ENCODE measurements at regions not wholly inside any gene's neighbourhood (a gene's known extent, or its start where the extent isn't known, plus 50 kb on each side); places are given as distances from the start of the nearest gene placed in this dataset.
"Not testable (repeated sequence)": the region's sequence is repeated elsewhere in the genome, so short reads cannot be mapped to it uniquely, and the experiment has no call there.

DNA sequence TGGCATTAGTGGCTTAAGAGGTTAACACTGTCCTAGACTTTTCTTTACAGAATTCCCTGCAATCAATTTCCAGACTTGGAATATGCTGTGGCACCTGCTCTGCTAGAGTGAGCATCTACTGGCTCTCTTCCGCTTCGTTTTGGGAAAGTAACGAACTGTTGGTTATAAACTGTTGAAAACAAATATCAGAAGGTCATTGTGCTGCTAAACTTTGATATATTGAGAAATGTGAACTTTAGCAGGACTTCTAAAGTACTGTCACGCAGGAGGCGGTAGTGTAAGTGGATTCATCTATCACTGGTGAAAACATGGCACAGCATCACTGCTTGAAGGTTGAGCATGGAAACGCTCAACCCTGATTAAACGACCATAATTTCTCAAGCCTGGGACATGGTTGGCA, 348.9 kb downstream of the FLRT2 start:
- no peak for DNase-seq (ENCODE audit: low read depth)

DNA sequence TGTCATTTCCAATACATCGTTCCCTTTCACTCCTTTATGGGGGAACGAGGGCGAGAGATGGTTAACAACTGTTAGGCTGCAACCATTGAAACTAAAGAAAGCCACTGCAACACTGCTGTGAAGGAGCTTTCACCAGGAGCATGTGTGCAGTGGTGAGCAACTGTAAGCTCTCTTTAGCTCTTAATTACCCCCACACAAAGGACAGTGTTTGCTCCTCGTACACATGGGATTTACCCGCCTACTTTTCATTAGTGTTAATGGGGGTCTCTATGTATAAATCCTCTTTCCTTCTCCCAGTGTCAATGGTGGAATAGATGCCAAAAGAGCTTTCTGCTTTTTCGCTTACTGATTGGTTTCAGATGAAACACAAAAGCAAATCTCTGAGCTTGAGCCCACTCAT, 343.1 kb downstream of the FLRT2 start:
- DNase-seq (ENCODE audit: low read depth): no peak

DNA sequence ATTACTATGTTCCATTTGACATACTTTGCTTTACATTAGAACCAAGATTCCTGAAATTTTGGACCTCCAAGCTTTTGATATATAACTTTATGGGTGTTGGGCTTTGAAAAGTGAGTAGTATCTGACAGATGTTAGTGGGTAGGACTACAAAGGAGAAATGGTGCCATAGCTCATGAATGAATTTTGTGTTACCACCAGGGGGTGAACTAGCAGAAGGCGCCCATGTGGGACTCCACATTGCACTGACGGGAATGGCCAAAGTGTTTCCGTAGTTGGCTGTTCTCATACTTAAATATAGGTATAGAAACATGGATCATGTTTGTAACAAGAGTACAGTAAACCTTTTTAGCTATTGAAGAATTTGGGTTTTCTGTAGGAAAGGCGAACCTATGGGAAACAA, 337.5 kb downstream of the FLRT2 start:
- DNase-seq (ENCODE audit: low read depth): no peak

DNA sequence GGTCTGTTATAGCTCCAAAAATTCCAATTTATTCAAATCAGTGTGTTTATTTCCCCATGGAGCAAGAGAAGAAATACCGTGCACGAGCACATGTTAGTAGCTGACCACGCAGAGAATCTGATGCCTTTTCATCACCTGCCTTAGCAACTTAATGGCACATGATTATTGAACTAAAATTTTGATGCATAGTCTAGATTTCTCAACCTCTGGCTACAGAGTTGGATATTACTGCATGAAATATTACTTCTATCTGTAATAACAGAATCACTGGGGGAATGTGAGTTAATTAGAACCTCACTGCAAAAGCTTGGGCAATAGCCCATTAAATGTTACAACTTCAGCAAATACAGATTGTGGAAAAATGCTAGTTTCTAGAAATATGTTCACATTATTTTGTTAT, 335.8 kb downstream of the FLRT2 start:
- no peak for DNase-seq (ENCODE audit: low read depth)

DNA sequence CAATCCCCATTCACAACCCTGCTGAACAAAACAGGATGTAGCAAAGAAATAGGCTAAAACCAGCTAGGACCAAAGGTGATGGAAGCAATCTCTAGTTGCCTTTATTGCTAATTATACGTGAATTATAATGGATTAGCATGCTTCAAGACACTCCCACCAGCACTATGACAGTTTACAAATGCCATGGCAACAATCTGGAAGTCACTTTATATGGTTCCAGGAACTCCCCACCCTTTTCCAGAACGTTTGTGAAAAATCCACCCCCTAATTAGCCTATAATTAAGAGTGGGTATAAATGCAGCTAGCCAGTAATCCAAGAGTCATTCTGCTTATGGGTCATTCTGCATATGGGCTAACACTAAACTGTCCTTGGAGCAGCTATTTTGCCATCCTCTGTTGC, 328.7 kb downstream of the FLRT2 start:
- DNase-seq (ENCODE audit: low read depth): no peak

DNA sequence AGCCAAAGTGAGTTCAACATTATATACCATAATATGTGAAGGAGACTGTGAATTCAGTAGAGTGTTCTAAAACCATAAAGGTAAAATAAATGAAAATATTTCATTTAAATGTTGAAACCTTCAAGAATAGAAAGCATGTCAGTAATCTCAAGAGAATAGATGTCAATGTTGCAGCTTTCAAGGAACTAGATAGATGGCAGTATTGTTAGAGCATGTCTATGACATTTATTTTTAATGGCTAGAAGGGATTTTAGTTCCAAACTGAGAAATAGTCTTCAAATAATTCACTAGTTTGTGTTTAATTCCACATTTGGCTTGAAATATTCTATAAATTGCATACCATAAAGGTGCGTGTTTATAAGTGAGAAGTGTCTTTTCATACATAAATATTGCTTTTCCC, 326.5 kb downstream of the FLRT2 start:
- no peak for DNase-seq (ENCODE audit: low read depth)

DNA sequence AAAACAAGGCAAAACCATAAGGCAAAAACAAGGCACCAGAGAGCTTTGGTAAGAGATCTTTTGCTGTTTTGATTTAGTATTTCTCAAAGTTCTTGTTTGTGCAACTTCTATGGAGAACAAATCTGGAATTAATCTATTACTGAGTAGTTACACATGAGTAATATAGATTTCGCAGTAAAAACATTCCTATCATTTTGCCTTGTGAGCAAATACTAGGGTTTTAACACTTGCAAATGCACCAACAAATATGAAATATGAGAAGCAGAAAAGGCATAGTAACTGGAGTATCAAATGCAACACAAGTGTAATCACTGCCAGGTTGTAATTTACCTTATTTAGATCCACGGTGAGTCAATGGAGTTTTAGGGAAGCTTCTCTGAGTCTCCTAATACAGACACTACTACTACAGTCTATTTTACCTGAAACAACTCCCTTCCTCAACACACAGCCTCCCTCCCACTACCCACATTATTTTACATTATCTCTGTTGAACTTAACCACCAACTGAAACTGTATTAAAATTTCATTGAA, 324.1 kb downstream of the FLRT2 start:
- no peak for DNase-seq (ENCODE audit: low read depth)

DNA sequence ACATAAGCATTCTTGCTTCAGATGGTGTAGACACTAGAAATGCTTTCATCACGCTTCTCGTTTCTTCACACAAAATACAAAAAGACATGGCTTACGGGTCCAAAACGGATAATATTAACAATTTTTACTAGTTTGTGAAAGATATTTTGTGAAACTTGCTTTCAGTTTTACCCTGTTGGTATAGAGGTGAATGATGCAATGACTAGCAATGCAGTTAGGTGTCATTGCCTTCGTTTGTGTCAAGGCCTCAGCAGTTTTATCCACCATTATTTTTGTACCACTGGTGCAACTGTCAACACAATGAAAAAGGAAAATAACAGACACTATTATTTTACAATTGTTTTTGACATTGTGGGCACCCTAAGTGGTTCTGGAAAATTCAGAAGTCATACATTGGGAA, 323.0 kb downstream of the FLRT2 start:
- no peak for DNase-seq (ENCODE audit: low read depth)

DNA sequence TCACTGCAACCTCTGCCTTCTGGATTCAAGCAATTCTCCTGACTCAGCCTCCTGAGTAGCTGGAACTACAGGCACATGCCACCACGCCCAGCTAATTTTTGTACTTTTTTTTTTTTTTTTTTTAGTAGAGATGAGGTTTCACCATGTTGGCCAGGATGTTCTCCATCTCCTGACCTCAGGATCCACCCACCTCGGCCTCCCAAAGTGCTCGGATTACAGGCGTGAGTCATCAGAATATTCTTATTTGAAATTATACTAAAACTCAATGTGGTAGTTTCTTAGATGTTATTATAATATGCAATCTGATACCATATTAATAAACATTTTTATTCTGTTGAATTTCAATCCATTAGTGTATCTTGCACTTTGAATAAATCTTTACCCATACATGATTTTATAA, 322.2 kb downstream of the FLRT2 start:
- not testable (repeated sequence) for DNase-seq (ENCODE audit: low read depth)

DNA sequence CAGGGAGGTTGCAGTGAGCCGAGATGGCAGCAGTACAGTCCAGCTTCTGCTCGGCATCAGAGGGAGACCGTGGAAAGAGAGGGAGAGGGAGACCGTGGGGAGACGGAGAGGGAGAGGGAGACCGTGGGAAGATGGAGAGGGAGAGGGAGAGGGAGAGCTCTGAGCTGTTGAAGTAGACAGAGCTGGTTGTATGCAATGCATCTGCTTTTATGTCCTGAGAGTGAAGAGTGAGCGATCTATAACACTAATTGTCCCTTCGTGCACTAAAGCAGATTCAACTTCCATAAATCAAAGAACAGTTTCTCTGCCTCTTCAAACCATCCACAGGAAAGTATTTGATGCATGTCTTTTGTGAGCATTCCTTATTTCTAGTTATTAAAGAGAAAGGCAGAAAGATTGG, 300.6 kb downstream of the FLRT2 start:
- not testable (repeated sequence) for DNase-seq (ENCODE audit: low read depth)

DNA sequence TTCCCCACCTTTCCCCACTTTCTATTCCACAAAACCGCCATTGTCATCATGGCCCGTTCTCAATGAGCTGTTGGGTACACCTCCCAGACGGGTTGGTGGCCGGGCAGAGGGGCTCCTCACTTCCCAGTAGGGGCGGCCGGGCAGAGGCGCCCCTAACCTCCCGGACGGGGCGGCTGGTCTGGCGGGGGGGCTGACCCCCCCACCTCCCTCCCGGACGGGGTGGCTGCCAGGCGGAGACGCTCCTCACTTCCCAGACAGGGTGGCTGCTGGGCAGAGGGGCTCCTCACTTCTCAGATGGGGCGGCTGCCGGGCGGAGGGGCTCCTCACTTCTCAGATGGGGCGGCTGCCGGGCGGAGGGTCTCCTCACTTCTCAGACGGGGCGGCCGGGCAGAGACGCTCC, 299.7 kb downstream of the FLRT2 start:
- DNase-seq (ENCODE audit: low read depth): not testable (repeated sequence)

DNA sequence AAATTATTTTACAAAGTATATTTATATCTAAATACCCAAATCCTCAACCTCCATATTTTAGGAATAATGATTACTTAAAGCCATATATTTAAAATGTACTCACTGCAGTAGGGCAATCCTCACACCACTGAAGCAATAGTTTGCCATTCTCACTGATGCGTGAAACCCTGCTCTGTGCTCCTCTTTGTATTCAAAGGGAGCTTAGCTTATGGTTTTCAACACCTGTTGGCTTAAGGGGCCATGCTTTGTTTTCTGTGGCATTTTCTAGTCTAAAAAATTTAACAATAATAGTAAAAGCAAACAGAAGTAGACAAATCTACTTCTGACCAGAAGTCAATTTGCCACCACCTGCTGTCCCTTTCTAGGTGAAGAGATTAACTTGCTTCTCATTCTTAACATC, 294.6 kb downstream of the FLRT2 start:
- no peak for DNase-seq (ENCODE audit: low read depth)

DNA sequence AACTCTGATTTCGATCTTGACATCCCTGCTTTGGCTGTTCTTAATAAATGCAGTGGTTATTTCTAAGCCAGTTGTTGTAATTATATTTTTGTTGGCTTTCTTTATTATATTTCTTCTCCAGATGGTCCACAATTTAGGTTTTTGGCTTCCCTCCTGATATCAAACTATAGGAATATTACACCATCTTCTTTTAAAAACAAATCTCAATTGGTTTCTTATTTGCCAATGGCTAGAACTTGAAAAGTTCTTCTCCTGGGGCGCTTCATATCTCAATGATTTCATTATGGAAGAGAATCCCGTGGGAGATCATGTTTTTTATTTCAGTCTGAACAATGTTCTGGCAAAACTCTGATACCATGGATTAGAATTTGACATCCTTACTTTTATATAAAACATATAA, 292.3 kb downstream of the FLRT2 start:
- DNase-seq (ENCODE audit: low read depth): no peak

DNA sequence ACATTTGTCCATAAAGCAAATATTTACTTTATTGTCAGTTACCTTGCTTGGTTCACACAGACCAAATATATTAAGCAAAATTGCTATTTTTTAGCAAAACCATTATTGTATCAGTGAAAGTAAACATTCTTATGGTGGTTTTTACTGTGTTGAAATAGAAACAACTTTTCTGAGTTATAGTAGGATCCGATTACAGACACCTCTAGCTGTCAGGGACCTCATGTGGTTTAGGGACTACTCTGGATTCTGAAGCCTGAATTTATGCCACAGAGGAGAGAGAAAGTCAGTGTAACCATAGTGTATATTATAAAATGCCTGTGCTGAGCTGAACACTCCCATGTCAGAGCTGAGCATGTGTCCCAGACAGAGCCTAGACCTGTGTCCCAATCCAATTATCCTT, 287.5 kb downstream of the FLRT2 start:
- no peak for DNase-seq (ENCODE audit: low read depth)

DNA sequence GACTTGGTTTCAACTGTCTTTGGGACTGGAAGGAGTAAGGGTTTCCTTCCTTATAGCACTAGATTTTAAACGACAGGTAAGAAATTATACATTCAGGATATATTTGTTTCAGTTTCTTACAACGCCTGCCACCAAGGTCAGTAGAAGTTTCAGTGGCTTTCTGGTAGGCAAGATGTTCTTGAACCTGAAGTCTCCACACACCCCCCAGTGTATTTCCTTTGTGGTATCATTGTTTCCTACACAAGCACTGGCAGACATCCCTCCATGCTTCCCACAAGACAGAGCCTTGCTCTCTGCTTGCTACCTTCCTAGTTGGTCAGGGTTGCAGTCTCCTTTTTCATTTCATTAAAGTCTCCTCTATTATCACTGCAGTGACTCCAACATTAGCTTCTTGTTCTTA, 283.1 kb downstream of the FLRT2 start:
- no peak for DNase-seq (ENCODE audit: low read depth)

DNA sequence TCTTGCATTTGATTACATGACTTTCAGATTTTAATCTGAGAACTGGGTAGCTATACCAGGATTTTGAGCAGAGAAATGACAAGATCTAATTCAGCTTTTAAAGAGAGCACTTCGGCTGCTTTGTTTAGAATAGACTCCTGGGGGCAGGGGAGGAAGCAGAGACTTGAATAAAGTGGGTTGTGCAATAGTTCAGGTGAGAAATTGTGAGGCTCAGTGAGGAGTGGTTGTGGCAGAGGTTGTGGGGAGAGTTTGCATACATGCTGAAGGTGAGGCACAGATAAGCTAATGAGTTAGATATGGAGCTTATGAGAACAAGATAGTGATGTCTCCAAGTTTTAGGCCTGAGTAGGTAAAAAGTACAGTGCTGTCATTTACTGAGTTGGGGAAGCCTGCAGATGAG, 281.4 kb downstream of the FLRT2 start:
- no peak for DNase-seq (ENCODE audit: low read depth)

DNA sequence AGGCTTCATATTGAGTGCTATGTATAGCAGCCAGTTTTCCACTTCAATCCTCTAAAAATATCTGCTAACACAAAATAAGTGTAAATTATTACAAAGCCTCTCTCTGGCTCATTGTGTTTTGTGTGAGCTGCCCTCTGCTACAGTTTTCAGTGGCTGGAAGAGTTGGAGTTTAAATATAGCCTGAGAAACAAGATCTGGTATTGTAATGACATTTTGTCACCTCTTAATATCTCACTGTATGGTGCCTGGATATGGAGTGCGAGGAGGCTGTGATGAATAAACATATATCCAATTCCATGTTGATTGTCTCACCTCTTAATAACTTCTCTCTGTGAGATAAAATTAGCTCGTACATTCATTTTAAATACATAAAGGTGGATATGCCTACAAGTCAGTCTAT, 269.7 kb downstream of the FLRT2 start:
- DNase-seq (ENCODE audit: low read depth): no peak

DNA sequence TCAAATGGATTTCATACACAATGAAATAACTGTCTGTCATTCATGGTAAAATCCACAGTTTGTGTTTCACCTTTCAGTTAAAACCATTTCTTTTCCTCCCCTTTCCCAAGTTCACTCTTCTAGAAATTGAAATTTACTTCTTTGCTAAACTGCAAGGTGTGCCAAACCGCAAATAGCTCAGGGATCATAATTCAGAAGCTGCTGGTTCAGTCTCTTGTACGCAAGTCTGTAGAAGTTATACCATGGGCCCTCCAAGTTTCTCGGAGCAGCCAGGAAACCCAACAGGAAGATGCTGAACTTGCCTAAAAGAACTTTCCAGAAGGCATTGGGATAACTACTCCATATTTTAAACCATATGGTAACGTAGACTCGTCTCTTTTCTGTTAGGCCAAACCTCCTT, 268.9 kb downstream of the FLRT2 start:
- no peak for DNase-seq (ENCODE audit: low read depth)

DNA sequence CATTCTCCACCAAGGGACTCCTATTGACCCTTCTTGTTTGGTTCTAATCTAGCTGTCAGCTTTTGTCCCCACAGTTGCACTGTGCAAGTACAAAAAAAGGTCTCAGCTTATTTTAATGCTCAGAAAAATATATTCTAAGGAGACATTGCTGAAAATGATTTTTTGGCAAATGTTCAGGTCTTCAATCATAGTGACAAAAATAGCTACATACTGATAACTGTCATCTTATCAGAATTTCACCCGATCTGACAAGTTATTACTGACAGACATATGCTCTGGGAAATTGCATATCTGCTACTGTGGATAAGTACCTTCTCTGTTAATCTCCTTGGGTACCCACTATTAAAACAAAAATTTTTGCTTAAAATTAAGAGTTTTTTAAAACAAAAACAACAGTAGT, 263.6 kb downstream of the FLRT2 start:
- no peak for DNase-seq (ENCODE audit: low read depth)

DNA sequence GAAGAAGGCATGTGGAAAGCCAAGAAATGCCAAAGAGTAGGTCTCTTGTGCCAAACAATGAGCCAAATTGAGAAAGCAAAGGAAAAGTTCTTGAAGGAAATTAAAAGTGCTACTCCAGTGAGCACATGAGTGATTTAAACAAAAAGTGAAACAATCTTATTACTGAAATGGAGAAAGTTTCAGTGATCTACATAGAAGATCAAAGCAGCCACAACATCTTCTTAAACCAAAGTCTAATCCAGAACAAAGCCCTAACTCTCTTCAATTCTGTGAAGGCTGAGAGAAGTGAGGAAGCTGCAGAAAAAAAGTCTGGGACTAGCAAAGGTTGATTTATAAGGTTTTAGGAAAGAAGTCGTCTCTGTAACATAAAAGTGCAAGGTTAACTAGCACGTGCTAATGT, 259.6 kb downstream of the FLRT2 start:
- no peak for DNase-seq (ENCODE audit: low read depth)

DNA sequence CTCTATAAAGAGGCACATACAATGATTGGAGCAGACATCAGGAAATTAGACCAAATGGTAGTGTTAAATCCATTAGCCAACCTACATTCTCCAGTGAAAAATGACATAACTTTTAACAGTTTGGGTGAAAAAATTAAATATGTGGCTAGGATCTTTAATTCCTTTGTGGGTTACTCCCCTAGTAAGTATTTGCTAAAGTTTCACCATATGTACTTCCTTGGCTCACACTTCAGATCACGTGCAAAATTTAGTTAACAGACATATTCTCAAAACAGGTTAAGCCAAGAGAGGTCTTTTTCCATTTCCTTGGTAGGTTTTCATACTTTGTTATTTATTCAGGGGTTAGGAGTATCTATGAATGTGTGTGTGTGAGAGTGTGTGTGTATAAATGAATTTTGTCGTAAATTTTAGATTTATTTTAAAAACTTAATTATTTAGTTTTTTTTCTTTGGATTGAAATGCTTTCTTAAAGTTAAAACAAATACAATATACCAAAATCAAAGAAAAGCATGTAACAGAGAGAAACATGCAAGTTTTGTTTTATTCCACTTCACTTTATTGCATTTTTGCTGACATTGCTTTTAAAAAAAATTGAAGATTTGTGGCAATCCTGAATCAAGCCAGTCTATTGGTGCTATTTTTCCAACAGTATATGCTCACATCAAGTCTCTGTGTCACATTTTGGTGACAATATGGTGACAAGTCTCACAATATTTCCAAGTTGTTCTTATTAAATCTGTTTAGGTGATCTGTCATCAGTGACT, 258.7 kb downstream of the FLRT2 start:
- no peak for DNase-seq (ENCODE audit: low read depth)

DNA sequence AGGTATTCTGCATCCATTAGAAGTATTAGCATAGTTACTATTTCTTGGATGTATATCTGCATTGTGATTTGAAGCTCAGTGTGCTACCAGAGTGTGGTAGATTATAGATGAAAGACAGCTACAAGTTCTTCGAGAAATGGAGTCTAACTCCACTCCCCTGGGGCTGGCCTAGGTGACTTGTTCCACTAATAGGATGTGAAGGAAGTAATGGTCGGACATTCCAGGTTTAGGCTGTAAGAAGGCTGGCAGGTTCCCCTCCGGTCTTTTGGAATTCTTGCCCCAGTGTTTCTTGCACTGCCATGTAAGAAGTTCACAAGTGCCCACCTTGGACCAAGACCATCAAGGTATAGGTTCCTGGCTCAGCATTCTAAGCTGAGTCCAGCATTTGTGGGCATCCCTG, 236.4 kb downstream of the FLRT2 start:
- DNase-seq (ENCODE audit: low read depth): no peak

DNA sequence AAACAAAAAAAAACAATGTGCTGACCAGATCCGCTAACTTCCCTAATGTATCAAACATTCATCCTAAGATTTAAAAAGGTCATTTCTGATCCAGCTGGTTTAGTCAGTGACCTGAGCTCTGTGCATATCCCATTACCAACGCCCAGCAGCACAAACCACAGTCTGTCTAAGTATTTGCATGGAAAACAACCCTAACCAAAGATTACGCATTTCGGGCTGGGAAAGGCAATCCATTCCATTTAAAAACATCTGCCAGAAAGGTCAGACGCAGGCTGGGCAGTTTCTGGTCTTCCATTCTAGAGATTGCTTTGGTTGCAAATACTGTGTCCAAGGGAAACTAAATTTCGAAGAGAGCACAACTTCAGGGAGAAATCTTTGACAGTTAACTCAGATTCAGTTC, 234.9 kb downstream of the FLRT2 start:
- no peak for DNase-seq (ENCODE audit: low read depth)

DNA sequence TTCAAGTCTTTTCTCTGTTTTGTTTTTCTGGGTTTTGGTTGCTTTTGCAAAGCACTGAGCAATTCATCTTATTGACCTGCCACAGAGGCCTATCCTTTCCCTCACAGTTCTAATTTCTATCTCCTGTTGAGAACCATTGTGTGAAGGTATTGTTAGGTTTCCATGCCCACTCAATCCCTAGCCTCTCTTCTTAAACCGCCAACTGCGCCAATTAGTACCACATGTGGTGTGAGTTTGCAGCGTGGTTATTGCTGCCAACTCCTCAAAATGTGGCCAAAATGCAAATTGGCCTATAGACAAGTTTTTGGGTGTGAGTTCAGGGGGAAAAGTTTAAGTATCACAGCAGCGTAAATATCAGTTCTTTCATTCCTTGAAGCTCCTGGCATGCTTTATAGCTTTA, 232.6 kb downstream of the FLRT2 start:
- DNase-seq (ENCODE audit: low read depth): no peak

Measured in stimulated activated CD8-positive, alpha-beta memory T cell treated with anti-CD3 and anti-CD28 coated beads, Interleukin-12 subunit alpha, Interleukin-12 subunit beta, amount 100 ng/mL, for 4 hours (primary cell).